PFSK-1 (cell line): ENCODE measurements at regions not wholly inside any gene's neighbourhood (a gene's known extent, or its start where the extent isn't known, plus 50 kb on each side); places are given as distances from the start of the nearest gene placed in this dataset.
A peak's percentile ranks its signal among the peaks of the same experiment; 100 is the strongest.

Experiments
- FOXP2 ChIP-seq: optimal IDR thresholded peaks from 2 replicates; pipeline ENCODE3; 2011; ENCODE audit warnings: borderline replicate concordance, control low read depth, inconsistent platforms; ENCODE audit not compliant: insufficient read depth; ENCODE audit errors: extremely low read length, extremely low read depth
- POLR2AphosphoS5 ChIP-seq: IDR thresholded peaks from 2 replicates; pipeline ENCODE4 v1.6.1; 2012; ENCODE audit warnings: low read depth, mild to moderate bottlenecking, control low read depth, low read length, moderate library complexity
- REST ChIP-seq, 2 experiments: IDR thresholded peaks; 2 replicates each; pipeline versions ENCODE4 v1.6.1 to v1.8.0; 2011 to 2012; ENCODE audit warnings: low read depth in 2 of 2, low read length in 2 of 2, control low read depth in 1 of 2, inconsistent platforms in 1 of 2, mild to moderate bottlenecking in 1 of 2, moderate library complexity in 1 of 2; ENCODE audit not compliant: insufficient read depth in 1 of 2
- SIN3A ChIP-seq: IDR thresholded peaks from 2 replicates; pipeline ENCODE4 v1.6.1; 2012; ENCODE audit warnings: mild to moderate bottlenecking, low read length, moderate library complexity, borderline replicate concordance; ENCODE audit not compliant: insufficient read depth
- TAF1 ChIP-seq: IDR thresholded peaks from 2 replicates; pipeline ENCODE4 v1.6.1; 2012; ENCODE audit warnings: low read length, control low read depth, borderline replicate concordance; ENCODE audit not compliant: insufficient read depth

GRCh38 chr10:83983578-83984255, 155.6 kb upstream of the GHITM start:
- TF ChIP-seq REST (IDR thresholded peaks at IDR 0.05; ENCODE audit: insufficient read depth in 1 of 2, low read depth in 2 of 2, low read length in 2 of 2) (0 out of 4 replicates have a peak, but pooled peaks of 1 of the 2 experiments have one; percentile 16), POLR2AphosphoS5 (no peak), SIN3A (no peak), TAF1 (no peak), FOXP2 (peak; percentile 13)

GRCh38 chr10:83984256-83984640, 155.1 kb upstream of the GHITM start:
- TF ChIP-seq POLR2AphosphoS5: no peak
- no peak for TF ChIP-seq FOXP2
- no peak for TF ChIP-seq SIN3A
- no peak for TF ChIP-seq TAF1
- TF ChIP-seq REST (IDR thresholded peaks at IDR 0.05; ENCODE audit: insufficient read depth in 1 of 2, low read depth in 2 of 2, low read length in 2 of 2): no peak

GRCh38 chr10:83986800-83987199, 152.5 kb upstream of the GHITM start:
- no peak for TF ChIP-seq SIN3A
- no peak for TF ChIP-seq TAF1
- TF ChIP-seq POLR2AphosphoS5: no peak
- TF ChIP-seq FOXP2: no peak
- no peak for TF ChIP-seq REST (IDR thresholded peaks at IDR 0.05; ENCODE audit: insufficient read depth in 1 of 2, low read depth in 2 of 2, low read length in 2 of 2)

GRCh38 chr10:83987216-83987615, 152.1 kb upstream of the GHITM start:
- no peak for TF ChIP-seq POLR2AphosphoS5
- TF ChIP-seq TAF1: no peak
- TF ChIP-seq FOXP2: no peak
- TF ChIP-seq SIN3A: no peak
- no peak for TF ChIP-seq REST (IDR thresholded peaks at IDR 0.05; ENCODE audit: insufficient read depth in 1 of 2, low read depth in 2 of 2, low read length in 2 of 2)
